Neural cell (in vitro differentiated cells): ENCODE measurements at regions not wholly inside any gene's neighbourhood (a gene's known extent, or its start where the extent isn't known, plus 50 kb on each side); places are given as distances from the start of the nearest gene placed in this dataset.
A peak's percentile ranks its signal among the peaks of the same experiment; 100 is the strongest.

Source experiments
- H2AFZ ChIP-seq: fragments of 200-600, 300-800 bp; sonication (generic), shearing (Covaris generic); 2 replicates; pipeline ENCODE4 v1.6.0; 2014; ENCODE audit warnings: low read depth, mild to moderate bottlenecking, antibody characterized with exemption, low read length, moderate library complexity
- H3F3A ChIP-seq: fragments of 200-600 bp; shearing (Covaris generic); 2 replicates; pipeline ENCODE4 v1.6.1; 2016; ENCODE audit warnings: mild to moderate bottlenecking, moderate library complexity, mixed read lengths, antibody characterized with exemption, low read length; ENCODE audit not compliant: insufficient read depth, poor library complexity, severe bottlenecking
- H3K27ac ChIP-seq: fragments of 200-600, 300-800 bp; sonication (generic), shearing (Covaris generic); 2 replicates; pipeline ENCODE4 v1.5.1; 2014; ENCODE audit warnings: mild to moderate bottlenecking, low read length, moderate library complexity
- H3K27me3 ChIP-seq: fragments of 300-800, 200-600 bp; sonication (generic), shearing (Covaris generic); 2 replicates; pipeline ENCODE4 v1.6.0; 2014; ENCODE audit warnings: mild to moderate bottlenecking, low read depth, low read length, moderate library complexity; ENCODE audit not compliant: insufficient read depth
- H3K36me3 ChIP-seq: fragments of 300-800, 200-600 bp; sonication (generic), shearing (Covaris generic); 2 replicates; pipeline ENCODE4 v1.5.1; 2014; ENCODE audit warnings: mild to moderate bottlenecking, antibody characterized with exemption, low read length, moderate library complexity; ENCODE audit not compliant: insufficient read depth
- H3K4me2 ChIP-seq: fragments of 300-800, 200-600 bp; sonication (generic), shearing (Covaris generic); 2 replicates; pipeline ENCODE4 v1.6.0; 2014; ENCODE audit warnings: mild to moderate bottlenecking, low read length
- H3K4me3 ChIP-seq: fragments of 300-800, 200-600 bp; sonication (generic), shearing (Covaris generic); 2 replicates; pipeline ENCODE4 v1.5.1; 2014; ENCODE audit warnings: mild to moderate bottlenecking, low read length, moderate library complexity
- H3K79me2 ChIP-seq: fragments of 200-600 bp; shearing (Covaris generic); replicated peaks from 2 replicates; pipeline ENCODE4 v1.6.0; 2014; ENCODE audit warnings: mild to moderate bottlenecking, low read length, moderate library complexity; ENCODE audit not compliant: insufficient read depth
- H3K9ac ChIP-seq: fragments of 300-800, 200-600 bp; sonication (generic), shearing (Covaris generic); 2 replicates; pipeline ENCODE4 v1.6.1; 2016; ENCODE audit warnings: mild to moderate bottlenecking, low read length, mixed read lengths
- H3K9me2 ChIP-seq: fragments of 200-600 bp; shearing (Covaris generic); 2 replicates; pipeline ENCODE4 v1.6.1; 2016; ENCODE audit warnings: mild to moderate bottlenecking, low read length, mixed read lengths; ENCODE audit not compliant: insufficient read depth
- H3K9me3 ChIP-seq: fragments of 200-600, 300-800 bp; sonication (generic), shearing (Covaris generic); 2 replicates; pipeline ENCODE4 v1.6.1; 2016; ENCODE audit warnings: mild to moderate bottlenecking, mixed run types, low read length, moderate library complexity, mixed read lengths
- H4K20me1 ChIP-seq: fragments of 200-600 bp; shearing (Covaris generic); 2 replicates; pipeline ENCODE4 v1.6.1; 2016; ENCODE audit warnings: mild to moderate bottlenecking, mixed run types; ENCODE audit not compliant: insufficient read depth
- CTCF ChIP-seq: fragments of 450-650 bp; IDR thresholded peaks from 2 replicates; pipeline ENCODE4 v1.5.1; 2014; ENCODE audit warnings: antibody characterized with exemption, mild to moderate bottlenecking, moderate library complexity; ENCODE audit not compliant: poor library complexity, severe bottlenecking
- EP300 ChIP-seq: fragments of 450-650 bp; conservative IDR thresholded peaks from 2 replicates; pipeline ENCODE4 v1.6.1; 2014; ENCODE audit warnings: antibody characterized with exemption, mild to moderate bottlenecking, moderate library complexity; ENCODE audit not compliant: poor library complexity, severe bottlenecking
- EZH2 ChIP-seq: fragments of 200-600, 300-800 bp; shearing (Covaris generic), sonication (generic); IDR thresholded peaks from 2 replicates; pipeline ENCODE4 v1.6.1; 2014; ENCODE audit warnings: antibody characterized with exemption, low read length, borderline replicate concordance, mild to moderate bottlenecking; ENCODE audit not compliant: insufficient read depth, poor library complexity, severe bottlenecking
- MXI1 ChIP-seq: fragments of 450-650 bp; conservative IDR thresholded peaks from 2 replicates; pipeline ENCODE4 v1.6.1; 2014; ENCODE audit warnings: antibody characterized with exemption, mild to moderate bottlenecking; ENCODE audit not compliant: poor library complexity, severe bottlenecking
- POLR2AphosphoS5 ChIP-seq: IDR thresholded peaks from 2 replicates; pipeline ENCODE4 v1.6.1; 2012
- RAD21 ChIP-seq: fragments of 450-650 bp; conservative IDR thresholded peaks from 2 replicates; pipeline ENCODE4 v1.6.1; 2014; ENCODE audit warnings: antibody characterized with exemption, mild to moderate bottlenecking, moderate library complexity
- REST ChIP-seq: IDR thresholded peaks from 2 replicates; pipeline ENCODE4 v1.6.1; 2012; ENCODE audit warnings: borderline replicate concordance
- SMC3 ChIP-seq: fragments of 450-650 bp; conservative IDR thresholded peaks from 2 replicates; pipeline ENCODE4 v1.6.1; 2014; ENCODE audit warnings: antibody characterized with exemption, mild to moderate bottlenecking, moderate library complexity; ENCODE audit not compliant: poor library complexity
- TAF1 ChIP-seq: IDR thresholded peaks from 2 replicates; pipeline ENCODE4 v1.6.1; 2012; ENCODE audit warnings: low read depth

- Histone ChIP-seq H2AFZ (no peak overlapping the region), H3K9me2 (no peaks in the 10 kb centered on the region), H3K4me3 (no peak overlapping the region), H3K27ac (no peak overlapping the region), H3K4me2 (no peak overlapping the region), H3K9ac (no peak overlapping the region), H3K36me3 (no peaks in the 10 kb centered on the region), H3K27me3 (no peaks in the 10 kb centered on the region), H4K20me1 (no peaks in the 10 kb centered on the region), H3F3A (no peaks in the 10 kb centered on the region), H3K79me2 (no peaks in the 10 kb centered on the region), H3K9me3 (peaks cover 4% of the 10 kb centered on the region)
- TF ChIP-seq SMC3 (no peak), EZH2 (no peak), TAF1 (no peak), POLR2AphosphoS5 (peak; percentile 80), MXI1 (no peak), EP300 (no peak), REST (peak; percentile 59), CTCF (no peak), RAD21 (no peak)
These were observed 111.7 kb upstream of the SLITRK6 start for GRCh38 chr13:85910962-85911361.

- Histone ChIP-seq H3K9me2 (no peaks in the 10 kb centered on the region), H2AFZ (no peak overlapping the region), H3K4me3 (no peak overlapping the region), H3K27ac (no peak overlapping the region), H3K36me3 (no peaks in the 10 kb centered on the region), H3K9ac (no peak overlapping the region), H3F3A (no peaks in the 10 kb centered on the region), H3K9me3 (no peaks in the 10 kb centered on the region), H3K27me3 (no peaks in the 10 kb centered on the region), H3K4me2 (no peak overlapping the region), H3K79me2 (no peaks in the 10 kb centered on the region), H4K20me1 (no peaks in the 10 kb centered on the region)
- TF ChIP-seq EZH2 (no peak), POLR2AphosphoS5 (no peak), REST (no peak), EP300 (no peak), CTCF (no peak), SMC3 (no peak), RAD21 (no peak), TAF1 (no peak), MXI1 (no peak)
These were observed 101.3 kb upstream of the SLITRK6 start for GRCh38 chr13:85900521-85900920.
